HepG2 (cell line): ENCODE measurements at regions not wholly inside any gene's neighbourhood (a gene's known extent, or its start where the extent isn't known, plus 50 kb on each side); places are given as distances from the start of the nearest gene placed in this dataset.

Source experiments
- ADNP ChIP-seq: sonication (generic); formaldehyde crosslinking; IDR thresholded peaks from 2 replicates; pipeline ENCODE4 v1.4.0; 2020; ENCODE audit warnings: missing genetic modification reagents
- ASH2L ChIP-seq: fragments of 300-600, 200-600 bp; sonication (generic); IDR thresholded peaks from 2 replicates; pipeline ENCODE4 v1.7.0; 2017; ENCODE audit warnings: low read depth, mild to moderate bottlenecking, moderate library complexity, mixed read lengths, low read length; ENCODE audit not compliant: insufficient read length
- CTCF ChIP-seq: sonication (generic); formaldehyde crosslinking; IDR thresholded peaks from 2 replicates; pipeline ENCODE4 v1.5.0; 2020; ENCODE audit warnings: mild to moderate bottlenecking, missing genetic modification reagents, moderate library complexity
- EZH2 ChIP-seq: conservative IDR thresholded peaks from 2 replicates; pipeline ENCODE4 v1.6.1; 2012; ENCODE audit warnings: mild to moderate bottlenecking, low read depth, low read length, moderate library complexity
- MAX ChIP-seq: IDR thresholded peaks from 2 replicates; pipeline ENCODE4 v1.6.1; 2012; ENCODE audit warnings: inconsistent platforms
- POLR2A ChIP-seq, 2 experiments: IDR thresholded peaks; 2 replicates each; pipeline ENCODE4 v1.6.1; 2011; ENCODE audit warnings: low read depth in 2 of 2, low read length in 2 of 2, mild to moderate bottlenecking in 1 of 2, moderate library complexity in 1 of 2; ENCODE audit not compliant: insufficient read depth in 1 of 2
- RBAK ChIP-seq: sonication (generic); formaldehyde crosslinking; IDR thresholded peaks from 2 replicates; pipeline ENCODE4 v1.5.1; 2020; ENCODE audit warnings: mild to moderate bottlenecking, missing genetic modification reagents
- TBP ChIP-seq: sonication (generic); formaldehyde crosslinking; IDR thresholded peaks from 2 replicates; pipeline ENCODE4 v1.5.0; 2020; ENCODE audit warnings: missing genetic modification reagents
- ZBED4 ChIP-seq: sonication (generic); formaldehyde crosslinking; IDR thresholded peaks from 2 replicates; pipeline ENCODE4 v1.4.0; 2020; ENCODE audit warnings: missing genetic modification reagents, borderline replicate concordance
- ZBTB33 ChIP-seq: sonication (generic); formaldehyde crosslinking; IDR thresholded peaks from 2 replicates; pipeline ENCODE4 v1.4.0; 2020; ENCODE audit warnings: missing genetic modification reagents
- ZNF574 ChIP-seq: sonication (generic); formaldehyde crosslinking; IDR thresholded peaks from 2 replicates; pipeline ENCODE4 v1.4.0; 2020; ENCODE audit warnings: missing genetic modification reagents

GRCh38 chr6:50443144-50443543 lies 270.2 kb upstream of the TFAP2D start:
- TF ChIP-seq CTCF = no peak
- no peak for TF ChIP-seq ZNF574 (CRISPR knock-in tag)
- no peak for TF ChIP-seq POLR2A (IDR thresholded peaks at IDR 0.05; ENCODE audit: insufficient read depth in 1 of 2, low read depth in 2 of 2, low read length in 2 of 2)
- no peak for TF ChIP-seq TBP (CRISPR knock-in tag)
- no peak for TF ChIP-seq ZBED4 (CRISPR knock-in tag)
- TF ChIP-seq RBAK (CRISPR knock-in tag) = no peak
- no peak for TF ChIP-seq ASH2L
- no peak for TF ChIP-seq EZH2
- TF ChIP-seq ZBTB33 (CRISPR knock-in tag) = no peak
- no peak for TF ChIP-seq ADNP (CRISPR knock-in tag)
- TF ChIP-seq MAX = no peak
